IMR-90 (cell line): ENCODE measurements at regions not wholly inside any gene's neighbourhood (a gene's known extent, or its start where the extent isn't known, plus 50 kb on each side); places are given as distances from the start of the nearest gene placed in this dataset.

Experiments
- ATAC-seq: fragments of 200-7000 bp; cut with Tn5 transposase; 2 replicates; pipeline ENCODE4 v1.9.1; 2020; ENCODE audit warnings: low read depth, mild to moderate bottlenecking, moderate library complexity
- BruUV-seq: library from RNA; stranded (reverse); fragments of 400-500 nt; replicated peaks from 2 replicates; lab custom pipeline; 2021; lab: Mats Ljungman, UMichigan
- CTCF ChIA-PET: fragments of 300-600 bp; formaldehyde crosslinking; extraction: SDS; loops from one replicate; lab custom pipeline; 2021; ENCODE audit warnings: antibody characterized with exemption; lab: Yijun Ruan, JAX
- POLR2A ChIA-PET: fragments of 300-600 bp; sonication (Branson Sonifier 250); formaldehyde crosslinking; loops from one replicate; lab custom pipeline; 2022; ENCODE audit warnings: antibody characterized with exemption; ENCODE audit not compliant: unreplicated experiment; lab: Charles Lee
- DNase-seq: peaks from one replicate; pipeline ENCODE4 v3.0.0; 2013
- H2AFZ ChIP-seq: replicated peaks from 2 replicates; pipeline ENCODE3; 2013; ENCODE audit warnings: low read length, mild to moderate bottlenecking; ENCODE audit not compliant: poor library complexity
- H2AK5ac ChIP-seq: 2 replicates; pipeline ENCODE4 v1.6.1; 2013; ENCODE audit warnings: low read depth, low read length, inconsistent platforms
- H2AK9ac ChIP-seq: replicated peaks from 2 replicates; pipeline ENCODE3; 2013; ENCODE audit warnings: mild to moderate bottlenecking, low read depth, low read length, moderate library complexity; ENCODE audit not compliant: poor library complexity
- H2BK120ac ChIP-seq: 2 replicates; pipeline ENCODE4 v1.6.1; 2013; ENCODE audit warnings: low read depth, low read length, inconsistent platforms
- H2BK15ac ChIP-seq: 3 replicates; pipeline ENCODE4 v1.6.1; 2013; ENCODE audit warnings: low read depth, low read length, inconsistent platforms
- H2BK20ac ChIP-seq: 2 replicates; pipeline ENCODE4 v1.6.1; 2013; ENCODE audit warnings: low read depth, mild to moderate bottlenecking, inconsistent platforms, low read length, moderate library complexity
- H2BK5ac ChIP-seq: 2 replicates; pipeline ENCODE4 v1.6.1; 2013; ENCODE audit warnings: mild to moderate bottlenecking, low read depth, low read length, inconsistent platforms; ENCODE audit not compliant: poor library complexity, severe bottlenecking
- H3K14ac ChIP-seq: replicated peaks from 2 replicates; pipeline ENCODE4 v1.6.1; 2013; ENCODE audit warnings: low read depth, low read length, inconsistent platforms
- H3K18ac ChIP-seq: 2 replicates; pipeline ENCODE4 v1.6.1; 2013; ENCODE audit warnings: low read depth, low read length, control low read depth
- H3K23ac ChIP-seq: 2 replicates; pipeline ENCODE4 v1.6.1; 2013; ENCODE audit warnings: low read depth, low read length, inconsistent platforms
- H3K27ac ChIP-seq: 2 replicates; pipeline ENCODE4 v1.5.1; 2013; ENCODE audit warnings: mild to moderate bottlenecking, control low read depth, low read length; ENCODE audit not compliant: insufficient read depth
- H3K27me3 ChIP-seq: 2 replicates; pipeline ENCODE4 v1.6.1; 2013; ENCODE audit warnings: low read length; ENCODE audit not compliant: control insufficient read depth, insufficient read depth
- H3K36me3 ChIP-seq: 2 replicates; pipeline ENCODE4 v1.6.1; 2013; ENCODE audit warnings: low read length, mixed read lengths; ENCODE audit not compliant: control insufficient read depth, insufficient read depth
- H3K4ac ChIP-seq: 2 replicates; pipeline ENCODE4 v1.6.1; 2013; ENCODE audit warnings: low read depth, low read length, inconsistent platforms
- H3K4me1 ChIP-seq: 2 replicates; pipeline ENCODE4 v1.6.1; 2013; ENCODE audit warnings: low read length, mixed read lengths; ENCODE audit not compliant: control insufficient read depth, insufficient read depth
- H3K4me2 ChIP-seq: 2 replicates; pipeline ENCODE4 v1.6.1; 2013; ENCODE audit warnings: low read depth, mild to moderate bottlenecking, control low read depth, low read length, moderate library complexity
- H3K4me3 ChIP-seq: 2 replicates; pipeline ENCODE4 v1.5.1; 2013; ENCODE audit warnings: low read depth, mild to moderate bottlenecking, control low read depth, low read length, moderate library complexity; ENCODE audit not compliant: insufficient read depth
- H3K56ac ChIP-seq: 2 replicates; pipeline ENCODE4 v1.6.1; 2013; ENCODE audit warnings: low read length, inconsistent platforms; ENCODE audit not compliant: insufficient read depth; ENCODE audit errors: extremely low read depth
- H3K79me1 ChIP-seq, 2 experiments: 2 replicates each; pipeline ENCODE4 v1.6.1; 2013; ENCODE audit warnings: low read length in 2 of 2, inconsistent platforms in 1 of 2, low read depth in 1 of 2
- H3K9ac ChIP-seq: 2 replicates; pipeline ENCODE4 v1.6.1; 2013; ENCODE audit warnings: low read depth, low read length, control low read depth
- H3K9me1 ChIP-seq: 2 replicates; pipeline ENCODE4 v1.6.1; 2013; ENCODE audit warnings: low read length, inconsistent platforms; ENCODE audit not compliant: insufficient read depth
- H3K9me3 ChIP-seq: 2 replicates; pipeline ENCODE4 v1.6.1; 2013; ENCODE audit warnings: low read length; ENCODE audit not compliant: control insufficient read depth, insufficient read depth
- H4K20me1 ChIP-seq: 2 replicates; pipeline ENCODE4 v1.6.1; 2013; ENCODE audit warnings: low read length, inconsistent platforms; ENCODE audit not compliant: insufficient read depth
- H4K5ac ChIP-seq: 2 replicates; pipeline ENCODE4 v1.6.1; 2013; ENCODE audit warnings: mild to moderate bottlenecking, low read depth, low read length, control low read depth
- H4K8ac ChIP-seq, 2 experiments: 2 replicates each; pipeline ENCODE4 v1.6.1; 2013; ENCODE audit warnings: low read depth in 2 of 2, low read length in 2 of 2, control low read depth in 1 of 2, inconsistent platforms in 1 of 2
- H4K91ac ChIP-seq: 2 replicates; pipeline ENCODE4 v1.6.1; 2013; ENCODE audit warnings: low read depth, low read length, inconsistent platforms; ENCODE audit not compliant: insufficient read depth
- BHLHE40 ChIP-seq: fragments of 150-350 bp; IDR thresholded peaks from 2 replicates; pipeline ENCODE4 v1.6.1; 2016; ENCODE audit warnings: mild to moderate bottlenecking, low read depth, low read length
- CHD1 ChIP-seq: IDR thresholded peaks from 2 replicates; pipeline ENCODE4 v1.6.1; 2012; ENCODE audit warnings: low read depth, low read length, improper control_type of control experiment
- FOS ChIP-seq: fragments of 150-350 bp; IDR thresholded peaks from 2 replicates; pipeline ENCODE4 v1.6.1; 2016; ENCODE audit warnings: low read depth, low read length
- MAFK ChIP-seq: IDR thresholded peaks from 2 replicates; pipeline ENCODE4 v1.6.1; 2012; ENCODE audit warnings: low read depth, low read length, improper control_type of control experiment
- MAZ ChIP-seq: IDR thresholded peaks from 2 replicates; pipeline ENCODE4 v1.6.1; 2012; ENCODE audit warnings: low read depth, mild to moderate bottlenecking, low read length, improper control_type of control experiment, moderate library complexity, borderline replicate concordance
- MXI1 ChIP-seq: IDR thresholded peaks from 2 replicates; pipeline ENCODE4 v1.6.1; 2012; ENCODE audit warnings: low read depth, mild to moderate bottlenecking, low read length, moderate library complexity, borderline replicate concordance
- NFE2L2 ChIP-seq: fragments of 150-350 bp; IDR thresholded peaks from 2 replicates; pipeline ENCODE4 v1.6.1; 2016; ENCODE audit warnings: low read depth, mild to moderate bottlenecking, low read length
- POLR2A ChIP-seq: IDR thresholded peaks from 2 replicates; pipeline ENCODE4 v1.6.1; 2012; ENCODE audit warnings: mild to moderate bottlenecking, low read depth, low read length
- RAD21 ChIP-seq: IDR thresholded peaks from 2 replicates; pipeline ENCODE4 v1.6.1; 2012; ENCODE audit warnings: low read length, improper control_type of control experiment
- RCOR1 ChIP-seq: IDR thresholded peaks from 2 replicates; pipeline ENCODE4 v1.6.1; 2012; ENCODE audit warnings: mild to moderate bottlenecking, low read length, improper control_type of control experiment; ENCODE audit not compliant: insufficient replicate concordance
- RFX5 ChIP-seq: IDR thresholded peaks from 2 replicates; pipeline ENCODE4 v1.8.0; 2012; ENCODE audit warnings: low read depth, mild to moderate bottlenecking, low read length, moderate library complexity
- SMC3 ChIP-seq: fragments of 150-350 bp; IDR thresholded peaks from 2 replicates; pipeline ENCODE4 v1.6.1; 2016; ENCODE audit warnings: low read depth, mild to moderate bottlenecking, antibody characterized with exemption, low read length, moderate library complexity
- WGBS, 2 experiments: methylation state at CpG; one replicate each; pipeline versions ENCODE4 v1.1.5 to v1.1.7; 2013; ENCODE audit warnings: missing lambda C conversion rate in 2 of 2; ENCODE audit not compliant: insufficient read length in 1 of 2; ENCODE audit errors: extremely low coverage in 2 of 2; 5-methylcytosine and 5-hydroxymethylcytosine counted together
- dilution Hi-C: fragments of 300-500 bp; cut with HindIII; formaldehyde crosslinking; loops from one replicate; pipeline ENCODE4 v1.14.3; 2018; ENCODE audit warnings: low sequenced_read_pairs; ENCODE audit not compliant: unreplicated experiment
- in situ Hi-C: fragments of 300-500 bp; cut with MboI; formaldehyde crosslinking; loops from 3 replicates; pipeline ENCODE4 v1.14.3; 2019; ENCODE audit warnings: low sequenced_read_pairs, inconsistent platforms, mixed read lengths
- intact Hi-C: fragments of 100-400 bp; cut with micrococcal nuclease; formaldehyde crosslinking; loops from 2 replicates; pipeline ENCODE4 v1.10.0; 2022
- TF ChIP-seq, protein P1 (sequence below): conservative IDR thresholded peaks from 2 replicates; pipeline ENCODE4 v1.5.1; 2012; ENCODE audit warnings: mild to moderate bottlenecking, low read depth, low read length, improper control_type of control experiment
- TF ChIP-seq, protein P2 (sequence below): fragments of 150-350 bp; IDR thresholded peaks from 2 replicates; pipeline ENCODE4 v1.6.1; 2017; ENCODE audit warnings: mild to moderate bottlenecking, antibody characterized with exemption, low read length, low read depth
- TF ChIP-seq, protein P3 (sequence below): fragments of 150-350 bp; IDR thresholded peaks from 2 replicates; pipeline ENCODE4 v1.6.1; 2016; ENCODE audit warnings: low read depth, mild to moderate bottlenecking, low read length, moderate library complexity, borderline replicate concordance

DNA sequence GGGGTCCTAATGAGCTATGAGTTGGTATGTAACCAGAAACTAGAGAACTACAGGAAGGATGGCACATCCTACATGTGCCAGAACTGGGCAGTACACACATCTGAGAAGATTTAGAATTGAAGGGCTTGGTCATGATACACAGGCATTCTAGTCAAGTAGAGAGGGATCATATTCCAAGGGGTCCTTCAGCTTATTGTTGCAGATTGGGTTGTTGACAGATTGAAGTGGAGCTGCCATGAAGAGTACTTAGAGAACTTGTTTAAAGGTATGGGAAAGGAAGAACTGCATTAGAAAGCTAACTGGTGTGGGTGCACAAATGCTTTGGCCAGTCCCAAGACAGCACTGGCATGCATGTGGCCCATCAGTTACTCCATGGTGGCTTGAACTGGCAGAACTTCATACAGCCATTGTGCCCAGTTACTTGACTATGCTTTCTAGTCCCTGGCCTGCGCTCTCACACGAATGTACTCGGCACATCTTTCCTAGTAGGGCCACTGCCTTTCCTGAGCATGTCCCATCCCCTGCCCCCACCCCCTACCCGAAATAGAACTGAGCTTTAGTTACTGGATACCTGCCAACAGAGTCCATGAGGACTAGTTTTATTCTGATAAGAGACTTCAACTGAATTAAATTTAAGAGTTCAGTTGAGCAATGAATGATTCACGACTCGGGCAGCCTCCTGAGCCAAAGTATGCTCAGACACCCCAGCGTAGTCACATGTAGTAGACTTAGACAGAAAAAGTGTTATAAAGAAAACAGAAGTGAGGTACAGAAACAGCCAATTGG is 64.0 kb downstream of the CCNG2 start:
- no CpG with 5 or more reads among the region's 7 CpGs for WGBS, 2 experiments
- ATAC-seq, result peak; percentile 72
- no peak for TF ChIP-seq POLR2A
- no peak for TF ChIP-seq MAZ
- TF ChIP-seq RAD21, result no peak
- no peak for TF ChIP-seq CHD1
- TF ChIP-seq RFX5, result no peak
- TF ChIP-seq, protein P1, sequence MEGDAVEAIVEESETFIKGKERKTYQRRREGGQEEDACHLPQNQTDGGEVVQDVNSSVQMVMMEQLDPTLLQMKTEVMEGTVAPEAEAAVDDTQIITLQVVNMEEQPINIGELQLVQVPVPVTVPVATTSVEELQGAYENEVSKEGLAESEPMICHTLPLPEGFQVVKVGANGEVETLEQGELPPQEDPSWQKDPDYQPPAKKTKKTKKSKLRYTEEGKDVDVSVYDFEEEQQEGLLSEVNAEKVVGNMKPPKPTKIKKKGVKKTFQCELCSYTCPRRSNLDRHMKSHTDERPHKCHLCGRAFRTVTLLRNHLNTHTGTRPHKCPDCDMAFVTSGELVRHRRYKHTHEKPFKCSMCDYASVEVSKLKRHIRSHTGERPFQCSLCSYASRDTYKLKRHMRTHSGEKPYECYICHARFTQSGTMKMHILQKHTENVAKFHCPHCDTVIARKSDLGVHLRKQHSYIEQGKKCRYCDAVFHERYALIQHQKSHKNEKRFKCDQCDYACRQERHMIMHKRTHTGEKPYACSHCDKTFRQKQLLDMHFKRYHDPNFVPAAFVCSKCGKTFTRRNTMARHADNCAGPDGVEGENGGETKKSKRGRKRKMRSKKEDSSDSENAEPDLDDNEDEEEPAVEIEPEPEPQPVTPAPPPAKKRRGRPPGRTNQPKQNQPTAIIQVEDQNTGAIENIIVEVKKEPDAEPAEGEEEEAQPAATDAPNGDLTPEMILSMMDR, result no peak
- TF ChIP-seq, protein P2, sequence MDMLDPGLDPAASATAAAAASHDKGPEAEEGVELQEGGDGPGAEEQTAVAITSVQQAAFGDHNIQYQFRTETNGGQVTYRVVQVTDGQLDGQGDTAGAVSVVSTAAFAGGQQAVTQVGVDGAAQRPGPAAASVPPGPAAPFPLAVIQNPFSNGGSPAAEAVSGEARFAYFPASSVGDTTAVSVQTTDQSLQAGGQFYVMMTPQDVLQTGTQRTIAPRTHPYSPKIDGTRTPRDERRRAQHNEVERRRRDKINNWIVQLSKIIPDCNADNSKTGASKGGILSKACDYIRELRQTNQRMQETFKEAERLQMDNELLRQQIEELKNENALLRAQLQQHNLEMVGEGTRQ, result peak; percentile 71; the same call in 1 of the 2 replicates
- no peak for TF ChIP-seq MAFK
- no peak for TF ChIP-seq FOS
- TF ChIP-seq, protein P3, sequence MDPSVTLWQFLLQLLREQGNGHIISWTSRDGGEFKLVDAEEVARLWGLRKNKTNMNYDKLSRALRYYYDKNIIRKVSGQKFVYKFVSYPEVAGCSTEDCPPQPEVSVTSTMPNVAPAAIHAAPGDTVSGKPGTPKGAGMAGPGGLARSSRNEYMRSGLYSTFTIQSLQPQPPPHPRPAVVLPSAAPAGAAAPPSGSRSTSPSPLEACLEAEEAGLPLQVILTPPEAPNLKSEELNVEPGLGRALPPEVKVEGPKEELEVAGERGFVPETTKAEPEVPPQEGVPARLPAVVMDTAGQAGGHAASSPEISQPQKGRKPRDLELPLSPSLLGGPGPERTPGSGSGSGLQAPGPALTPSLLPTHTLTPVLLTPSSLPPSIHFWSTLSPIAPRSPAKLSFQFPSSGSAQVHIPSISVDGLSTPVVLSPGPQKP, result no peak
- no peak for TF ChIP-seq SMC3
- no peak for TF ChIP-seq MXI1
- TF ChIP-seq BHLHE40, result peak; percentile 61; the same call in 1 of the 2 replicates
- no peak for TF ChIP-seq NFE2L2
- TF ChIP-seq RCOR1, result no peak

More for the DNA sequence above, 64.0 kb downstream of the CCNG2 start:
- no peaks in the 10 kb centered on the region for H3K79me1 ChIP-seq
- no peaks in the 10 kb centered on the region for H3K9me1 ChIP-seq
- H3K56ac ChIP-seq, result no peak overlapping the region
- H3K4me3 ChIP-seq, result no peak overlapping the region
- BruUV-seq, result no TSS peak
- H3K4me1 ChIP-seq, result no peaks in the 10 kb centered on the region
- no peaks in the 10 kb centered on the region for H3K9me3 ChIP-seq
- H3K18ac ChIP-seq, result no peak overlapping the region
- no peak overlapping the region for H3K27ac ChIP-seq
- peak; percentile 54 for DNase-seq
- no peak overlapping the region for H3K4me2 ChIP-seq
- H4K5ac ChIP-seq, result no peak overlapping the region
- no peaks in the 10 kb centered on the region for H3K36me3 ChIP-seq
- H3K4ac ChIP-seq, result no peak overlapping the region
- no peaks in the 10 kb centered on the region for H4K20me1 ChIP-seq
- no peak overlapping the region for H4K91ac ChIP-seq
- H2BK20ac ChIP-seq, result no peak overlapping the region
- no peak overlapping the region for H3K14ac ChIP-seq
- H4K8ac ChIP-seq, result no peak overlapping the region
- H3K23ac ChIP-seq, result no peak overlapping the region
- CTCF ChIA-PET, result interaction anchor here (0.6 kb wide), 1 partner anchor 151 kb away, joined by 3 read pairs; no protein-coding TSS in a partner anchor
- H2BK120ac ChIP-seq, result no peak overlapping the region
- H2BK5ac ChIP-seq, result no peak overlapping the region
- H3K27me3 ChIP-seq, result peaks cover 38% of the 10 kb centered on the region
- POLR2A ChIA-PET, result no interaction called here
- H2AK9ac ChIP-seq, result no peak overlapping the region
- H2BK15ac ChIP-seq, result no peak overlapping the region
- in situ Hi-C loops, result loop anchor here (25.0 kb wide), 1 partner anchor 784 kb away; the partner anchor contains the start of gene SHROOM3
- no peak overlapping the region for H2AFZ ChIP-seq
- intact Hi-C loops, result no loop called here
- dilution Hi-C loops, result no loop called here
- H3K9ac ChIP-seq, result no peak overlapping the region
- no peak overlapping the region for H2AK5ac ChIP-seq
